Natural killer cell treated with Interleukin-12 subunit alpha and Interleukin-12 subunit beta and Interleukin-15 and Interleukin-18, amount 100 ng/mL, for 72 hours (primary cell): ENCODE measurements at regions not wholly inside any gene's neighbourhood (a gene's known extent, or its start where the extent isn't known, plus 50 kb on each side); places are given as distances from the start of the nearest gene placed in this dataset.

ENCODE experiments used
- ATAC-seq, 2 donors: fragments of 150-1000 bp; cut with Tn5 transposase in 1 of 2; sonication (Bioruptor Pico), chemical (Tn5 transposase) in 1 of 2; 2 replicates each; pipeline ENCODE4 v1.10.0; 2021
- DNase-seq: peaks from one replicate; pipeline ENCODE4 v3.0.0; 2022; ENCODE audit warnings: low spot score
- H3K27ac Mint-ChIP-seq, 2 donors: 1 replicate in 1 of 2; 2 replicates in 1 of 2; pipeline ENCODE4 v1.8.0; 2022; ENCODE audit warnings: mixed read lengths in 2 of 2, mild to moderate bottlenecking in 1 of 2, moderate library complexity in 1 of 2
- H3K27me3 Mint-ChIP-seq, 2 donors: 1 replicate in 1 of 2; 2 replicates in 1 of 2; pipeline ENCODE4 v1.8.0; 2022; ENCODE audit warnings: mixed read lengths in 2 of 2
- H3K36me3 Mint-ChIP-seq: one replicate; pipeline ENCODE4 v1.8.0; 2022; ENCODE audit warnings: mixed read lengths
- H3K4me1 Mint-ChIP-seq, 2 donors: 1 replicate in 1 of 2; 2 replicates in 1 of 2; pipeline ENCODE4 v1.8.0; 2022; ENCODE audit warnings: low read depth in 2 of 2, mixed read lengths in 2 of 2, mild to moderate bottlenecking in 1 of 2
- H3K4me3 Mint-ChIP-seq: one replicate; pipeline ENCODE4 v1.8.0; 2022; ENCODE audit warnings: mixed read lengths
- H3K9me3 Mint-ChIP-seq: 2 replicates; pipeline ENCODE4 v1.8.0; 2022; ENCODE audit warnings: mixed read lengths

GRCh38 chr10:78685466-78686103, 383.2 kb upstream of the ZMIZ1 start:
- H3K4me3 Mint-ChIP-seq: no peak overlapping the region
- no peaks in the 10 kb centered on the region for H3K36me3 Mint-ChIP-seq
- no peaks in the 10 kb centered on the region for H3K4me1 Mint-ChIP-seq
- no peak overlapping the region for H3K27ac Mint-ChIP-seq
- no peaks in the 10 kb centered on the region for H3K9me3 Mint-ChIP-seq
- peaks cover 7 to 16% of the 10 kb centered on the region in 2 donors for H3K27me3 Mint-ChIP-seq
- ATAC-seq (no peak), DNase-seq (no peak)

GRCh38 chr10:78686444-78687060, 382.2 kb upstream of the ZMIZ1 start:
- Mint-ChIP-seq H3K27ac (no peak overlapping the region), H3K36me3 (no peaks in the 10 kb centered on the region), H3K4me3 (no peak overlapping the region), H3K4me1 (no peaks in the 10 kb centered on the region), H3K27me3 (peaks cover 3 to 8% of the 10 kb centered on the region in 2 donors), H3K9me3 (no peaks in the 10 kb centered on the region)
- DNase-seq (no peak), ATAC-seq (no peak)

GRCh38 chr10:78687626-78688025, 381.1 kb upstream of the ZMIZ1 start:
- Mint-ChIP-seq H3K4me3 (no peak overlapping the region), H3K9me3 (no peaks in the 10 kb centered on the region), H3K27me3 (peaks cover 3 to 8% of the 10 kb centered on the region in 2 donors), H3K4me1 (no peaks in the 10 kb centered on the region), H3K36me3 (no peaks in the 10 kb centered on the region), H3K27ac (no peak overlapping the region)
- DNase-seq (no peak), ATAC-seq (no peak)

GRCh38 chr10:78688230-78688900, 380.4 kb upstream of the ZMIZ1 start:
- Mint-ChIP-seq H3K36me3 (no peaks in the 10 kb centered on the region), H3K4me1 (no peaks in the 10 kb centered on the region), H3K9me3 (no peaks in the 10 kb centered on the region), H3K27ac (no peak overlapping the region), H3K27me3 (peaks cover 3 to 9% of the 10 kb centered on the region in 2 donors), H3K4me3 (no peak overlapping the region)
- peak in 1 of 2 donors; percentile 21 for ATAC-seq
- no peak for DNase-seq

GRCh38 chr10:78688901-78689583, 379.7 kb upstream of the ZMIZ1 start:
- no peaks in the 10 kb centered on the region for H3K36me3 Mint-ChIP-seq
- H3K27ac Mint-ChIP-seq: no peak overlapping the region
- no peaks in the 10 kb centered on the region for H3K9me3 Mint-ChIP-seq
- DNase-seq (no peak), ATAC-seq (no peak)
- no peak overlapping the region for H3K4me3 Mint-ChIP-seq
- H3K4me1 Mint-ChIP-seq: no peaks in the 10 kb centered on the region
- peaks cover 3 to 16% of the 10 kb centered on the region in 2 donors for H3K27me3 Mint-ChIP-seq

- H3K36me3 Mint-ChIP-seq: no peaks in the 10 kb centered on the region
- H3K4me3 Mint-ChIP-seq: no peak overlapping the region
- DNase-seq: no peak
- no peak for ATAC-seq
- no peaks in the 10 kb centered on the region for H3K4me1 Mint-ChIP-seq
- no peaks in the 10 kb centered on the region for H3K9me3 Mint-ChIP-seq
- H3K27ac Mint-ChIP-seq: no peak overlapping the region
- peaks cover 3 to 21% of the 10 kb centered on the region in 2 donors for H3K27me3 Mint-ChIP-seq
Observed at GRCh38 chr10:78689584-78689935, 379.2 kb upstream of the ZMIZ1 start.

- H3K36me3 Mint-ChIP-seq: no peaks in the 10 kb centered on the region
Observed at GRCh38 chr10:78690354-78691111, 378.2 kb upstream of the ZMIZ1 start.

GRCh38 chr10:78691301-78692030, 377.3 kb upstream of the ZMIZ1 start:
- H3K36me3 Mint-ChIP-seq: no peaks in the 10 kb centered on the region
- no peak overlapping the region for H3K27ac Mint-ChIP-seq
- H3K27me3 Mint-ChIP-seq: peaks cover 1 to 21% of the 10 kb centered on the region in 2 donors
- no peak overlapping the region for H3K4me3 Mint-ChIP-seq
- no peak for ATAC-seq
- no peaks in the 10 kb centered on the region for H3K4me1 Mint-ChIP-seq
- no peak for DNase-seq
- no peaks in the 10 kb centered on the region for H3K9me3 Mint-ChIP-seq

More at GRCh38 chr10:78690354-78691111, 378.2 kb upstream of the ZMIZ1 start:
- DNase-seq: no peak
- H3K27ac Mint-ChIP-seq: no peak overlapping the region
- ATAC-seq: no peak
- peaks cover 3 to 21% of the 10 kb centered on the region in 2 donors for H3K27me3 Mint-ChIP-seq
- no peaks in the 10 kb centered on the region for H3K4me1 Mint-ChIP-seq
- no peak overlapping the region for H3K4me3 Mint-ChIP-seq
- H3K9me3 Mint-ChIP-seq: no peaks in the 10 kb centered on the region

GRCh38 chr10:78692071-78692470, 376.7 kb upstream of the ZMIZ1 start:
- Mint-ChIP-seq H3K27ac (no peak overlapping the region), H3K9me3 (no peaks in the 10 kb centered on the region), H3K36me3 (no peaks in the 10 kb centered on the region), H3K4me1 (no peaks in the 10 kb centered on the region), H3K27me3 (peaks cover 0 to 21% of the 10 kb centered on the region in 2 donors), H3K4me3 (no peak overlapping the region)
- no peak for ATAC-seq
- DNase-seq: no peak

- no peak for DNase-seq
Observed at GRCh38 chr10:78695846-78696245, 372.9 kb upstream of the ZMIZ1 start.

GRCh38 chr10:78696791-78697395, 371.9 kb upstream of the ZMIZ1 start:
- Mint-ChIP-seq H3K27ac (no peak overlapping the region), H3K4me1 (no peaks in the 10 kb centered on the region), H3K36me3 (no peaks in the 10 kb centered on the region), H3K9me3 (no peaks in the 10 kb centered on the region), H3K27me3 (peaks cover 0 to 27% of the 10 kb centered on the region in 2 donors), H3K4me3 (no peak overlapping the region)
- DNase-seq (no peak), ATAC-seq (peak in 1 of 2 donors; percentile 24)

More at GRCh38 chr10:78695846-78696245, 372.9 kb upstream of the ZMIZ1 start:
- H3K4me3 Mint-ChIP-seq: no peak overlapping the region
- H3K4me1 Mint-ChIP-seq: no peaks in the 10 kb centered on the region
- no peaks in the 10 kb centered on the region for H3K36me3 Mint-ChIP-seq
- H3K27ac Mint-ChIP-seq: no peak overlapping the region
- ATAC-seq: no peak
- no peaks in the 10 kb centered on the region for H3K9me3 Mint-ChIP-seq
- H3K27me3 Mint-ChIP-seq: peaks cover 0 to 17% of the 10 kb centered on the region in 2 donors

- no peak for ATAC-seq
- Mint-ChIP-seq H3K36me3 (no peaks in the 10 kb centered on the region), H3K27ac (no peak overlapping the region), H3K4me3 (no peak overlapping the region), H3K9me3 (no peaks in the 10 kb centered on the region), H3K4me1 (no peaks in the 10 kb centered on the region), H3K27me3 (peaks cover 3 to 26% of the 10 kb centered on the region in 2 donors)
- no peak for DNase-seq
Observed at GRCh38 chr10:78699971-78700370, 368.8 kb upstream of the ZMIZ1 start.
